ENCODE measurements at regions not wholly inside any gene's neighbourhood (a gene's known extent, or its start where the extent isn't known, plus 50 kb on each side); places are given as distances from the start of the nearest gene placed in this dataset.
"Not testable (repeated sequence)": the region's sequence is repeated elsewhere in the genome, so short reads cannot be mapped to it uniquely, and the experiment has no call there.

DNA sequence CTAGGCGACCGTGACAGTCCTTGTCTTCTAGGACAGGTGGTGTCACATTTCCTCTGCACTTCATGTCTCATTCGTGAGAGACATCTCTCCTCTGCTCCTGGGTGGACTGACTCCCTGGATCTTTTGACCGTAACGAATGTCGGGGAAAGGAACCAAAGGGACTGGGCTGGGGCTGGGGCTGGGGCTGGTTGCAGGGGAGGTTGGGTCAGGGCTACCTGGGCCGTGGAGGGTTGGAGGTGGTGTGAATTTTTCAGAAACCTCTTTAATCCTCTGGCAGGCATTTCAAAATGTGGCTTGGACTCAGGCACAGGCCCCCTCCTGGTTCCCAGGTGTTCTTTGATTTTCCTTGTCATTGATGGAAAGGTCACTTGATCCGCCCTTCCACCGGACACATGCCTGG is 776.0 kb upstream of the ALG10B start:
- WGBS (ENCODE audit: extremely low coverage, insufficient read length, low lambda C conversion rate): no CpG with 5 or more reads among the region's 9 CpGs
- H3K4ac ChIP-seq (ENCODE audit: low read depth, low read length); H3T11ph ChIP-seq (ENCODE audit: low read length); H4K5ac ChIP-seq (ENCODE audit: insufficient read length, low read depth, low read length); H3K56ac ChIP-seq (ENCODE audit: insufficient read length, low read depth, low read length); H3K27me3 Mint-ChIP-seq (ENCODE audit: low read depth); H3K4me3 Mint-ChIP-seq; H3K79me2 ChIP-seq (ENCODE audit: insufficient read depth, low read length); H2AFZ ChIP-seq (ENCODE audit: low read length); H4K8ac ChIP-seq (replicated peaks; ENCODE audit: insufficient read length, low read depth, low read length); H3K79me1 ChIP-seq (ENCODE audit: insufficient read depth, low read depth, low read length, poor library complexity, severe bottlenecking); H3K27ac ChIP-seq (ENCODE audit: insufficient read length, low read depth, low read length); H3K9ac ChIP-seq (ENCODE audit: extremely low read depth, insufficient read length, low read length); H3K23me2 ChIP-seq (ENCODE audit: insufficient read length, low read depth, low read length, poor library complexity, severe bottlenecking); DNase-seq; H4K91ac ChIP-seq (ENCODE audit: insufficient read length, low read depth, low read length); H2AK5ac ChIP-seq (ENCODE audit: insufficient read length, low read length); H3K4me1 ChIP-seq (ENCODE audit: insufficient read depth, low read length); H2BK15ac ChIP-seq (ENCODE audit: low read depth, low read length); H3K18ac ChIP-seq (ENCODE audit: insufficient read length, low read depth, low read length); H3K14ac ChIP-seq (ENCODE audit: insufficient read depth, low read length); H3K27ac Mint-ChIP-seq; H3K23ac ChIP-seq (ENCODE audit: insufficient read length, low read depth, low read length); H3K27me3 ChIP-seq (ENCODE audit: insufficient read depth, low read length); H3K4me2 ChIP-seq (ENCODE audit: insufficient read depth, insufficient read length, low read length); H2BK120ac ChIP-seq (ENCODE audit: low read depth, low read length, poor library complexity, severe bottlenecking); H2BK20ac ChIP-seq (ENCODE audit: low read depth, low read length, poor library complexity, severe bottlenecking); H2BK5ac ChIP-seq (ENCODE audit: insufficient read length, low read length); H3K4me1 Mint-ChIP-seq; H2BK12ac ChIP-seq (ENCODE audit: insufficient read length, low read depth, low read length); H4K20me1 ChIP-seq (ENCODE audit: control insufficient read depth, insufficient read depth, insufficient read length): not testable (repeated sequence)
- peaks cover 62% of the 10 kb centered on the region for H3K9me3 ChIP-seq (ENCODE audit: control insufficient read depth, low read depth, low read length)
- peaks cover 90% of the 10 kb centered on the region in 2 experiments for H3K9me3 Mint-ChIP-seq
- peaks cover 24 to 28% (median 26%) of the 10 kb centered on the region in 3 experiments for H3K36me3 Mint-ChIP-seq (ENCODE audit: insufficient read depth in 1 of 3, low read depth in 3 of 3)

Measured in H9 (cell line).